Astrocyte (in vitro differentiated cells and primary cell): ENCODE measurements at regions not wholly inside any gene's neighbourhood (a gene's known extent, or its start where the extent isn't known, plus 50 kb on each side); places are given as distances from the start of the nearest gene placed in this dataset.

ENCODE experiments used
- EZH2 ChIP-seq: IDR thresholded peaks from 2 replicates; pipeline ENCODE4 v1.6.1; 2012; ENCODE audit warnings: mild to moderate bottlenecking, low read length, inconsistent platforms; ENCODE audit not compliant: insufficient read depth
- TF ChIP-seq, protein P1 (sequence below): IDR thresholded peaks from 2 replicates; pipeline ENCODE4 v1.5.1; 2011; ENCODE audit warnings: low read depth, mild to moderate bottlenecking, inconsistent platforms, low read length, moderate library complexity; ENCODE audit not compliant: insufficient read depth

DNA sequence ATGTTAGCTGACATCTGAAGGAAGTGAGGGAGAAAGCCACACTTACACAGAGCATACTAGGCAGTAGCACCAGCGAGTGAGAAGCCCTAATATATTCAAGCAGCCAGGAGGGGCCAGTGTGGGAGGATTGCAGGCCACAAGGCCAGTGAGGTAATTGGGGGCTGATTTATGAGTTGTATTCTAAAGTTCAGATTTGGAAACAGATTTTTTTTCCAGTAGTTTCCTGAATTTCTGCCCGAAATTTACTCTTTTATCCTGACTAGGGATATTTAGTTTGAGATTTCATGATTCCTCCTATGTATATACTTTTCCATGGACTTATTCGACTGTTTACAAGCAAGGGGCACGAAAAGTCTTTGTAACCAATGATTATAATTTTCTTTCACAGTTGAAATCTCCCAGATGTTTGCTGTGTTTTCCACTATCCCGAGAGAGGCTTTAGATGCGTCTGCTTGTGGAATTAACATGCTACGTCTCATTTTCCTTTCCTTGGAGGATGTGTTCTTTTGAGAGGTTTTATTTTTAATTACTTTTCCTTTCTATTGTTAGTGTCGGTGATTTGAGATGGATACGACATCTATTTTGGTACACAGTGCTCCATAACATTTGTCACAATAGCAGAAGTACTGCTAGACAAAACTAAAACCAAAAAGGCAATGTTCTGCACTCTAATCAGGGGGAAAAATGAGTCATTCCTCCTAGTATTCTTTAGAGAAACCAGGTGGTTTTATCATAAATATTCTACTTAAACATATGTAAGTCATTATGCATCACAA is 356.3 kb upstream of the HSF2 start:
- no peak for TF ChIP-seq EZH2
- TF ChIP-seq, protein P1, sequence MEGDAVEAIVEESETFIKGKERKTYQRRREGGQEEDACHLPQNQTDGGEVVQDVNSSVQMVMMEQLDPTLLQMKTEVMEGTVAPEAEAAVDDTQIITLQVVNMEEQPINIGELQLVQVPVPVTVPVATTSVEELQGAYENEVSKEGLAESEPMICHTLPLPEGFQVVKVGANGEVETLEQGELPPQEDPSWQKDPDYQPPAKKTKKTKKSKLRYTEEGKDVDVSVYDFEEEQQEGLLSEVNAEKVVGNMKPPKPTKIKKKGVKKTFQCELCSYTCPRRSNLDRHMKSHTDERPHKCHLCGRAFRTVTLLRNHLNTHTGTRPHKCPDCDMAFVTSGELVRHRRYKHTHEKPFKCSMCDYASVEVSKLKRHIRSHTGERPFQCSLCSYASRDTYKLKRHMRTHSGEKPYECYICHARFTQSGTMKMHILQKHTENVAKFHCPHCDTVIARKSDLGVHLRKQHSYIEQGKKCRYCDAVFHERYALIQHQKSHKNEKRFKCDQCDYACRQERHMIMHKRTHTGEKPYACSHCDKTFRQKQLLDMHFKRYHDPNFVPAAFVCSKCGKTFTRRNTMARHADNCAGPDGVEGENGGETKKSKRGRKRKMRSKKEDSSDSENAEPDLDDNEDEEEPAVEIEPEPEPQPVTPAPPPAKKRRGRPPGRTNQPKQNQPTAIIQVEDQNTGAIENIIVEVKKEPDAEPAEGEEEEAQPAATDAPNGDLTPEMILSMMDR, result no peak
